HG02623 (cell line): ENCODE measurements at regions not wholly inside any gene's neighbourhood (a gene's known extent, or its start where the extent isn't known, plus 50 kb on each side); places are given as distances from the start of the nearest gene placed in this dataset.
"Not testable (repeated sequence)": the region's sequence is repeated elsewhere in the genome, so short reads cannot be mapped to it uniquely, and the experiment has no call there.

Experiments used
- ATAC-seq: cut with Tn5 transposase; IDR thresholded peaks from one replicate; pipeline ENCODE4 v1.9.1; 2021; ENCODE audit warnings: moderate library complexity; ENCODE audit not compliant: unreplicated experiment

DNA sequence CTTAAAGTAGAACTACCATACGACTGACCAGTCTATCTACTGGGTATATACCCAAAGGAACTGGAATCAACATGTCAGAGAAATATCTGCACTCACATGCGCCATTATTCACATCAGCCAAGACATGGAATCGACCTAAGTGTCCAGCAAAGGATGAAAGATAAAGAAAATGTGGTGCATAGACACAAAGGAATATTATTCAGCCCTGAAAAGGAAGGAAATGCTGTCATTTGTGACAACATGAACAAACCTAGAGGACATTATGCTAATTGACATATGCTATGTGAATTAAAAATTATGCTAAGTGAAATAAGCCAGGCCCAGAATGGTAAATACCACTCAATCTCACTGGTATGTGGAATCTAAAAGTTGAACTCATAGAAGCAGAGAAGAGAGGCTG lies 123.7 kb downstream of the KLF6 start:
- ATAC-seq: no peak

DNA sequence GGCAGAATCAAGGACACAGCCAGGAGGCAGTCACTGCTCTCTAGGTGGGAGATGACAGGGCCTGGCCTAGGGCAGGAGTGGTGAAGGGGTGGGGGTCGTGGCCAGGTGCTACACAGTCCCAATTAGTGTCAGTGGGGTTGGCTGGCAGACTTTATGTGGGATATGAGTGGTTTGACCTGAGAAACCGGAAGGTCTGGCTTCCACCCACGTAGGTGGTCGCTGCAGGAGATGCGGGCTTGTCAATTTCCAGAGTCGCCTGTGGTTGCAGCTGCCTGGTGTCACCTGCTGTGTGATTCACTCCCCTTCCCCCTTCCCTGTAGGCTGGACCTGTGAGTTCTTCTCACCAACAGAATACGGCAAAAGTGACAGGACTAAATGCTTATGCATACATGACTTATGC lies 124.3 kb downstream of the KLF6 start:
- ATAC-seq: no peak

DNA sequence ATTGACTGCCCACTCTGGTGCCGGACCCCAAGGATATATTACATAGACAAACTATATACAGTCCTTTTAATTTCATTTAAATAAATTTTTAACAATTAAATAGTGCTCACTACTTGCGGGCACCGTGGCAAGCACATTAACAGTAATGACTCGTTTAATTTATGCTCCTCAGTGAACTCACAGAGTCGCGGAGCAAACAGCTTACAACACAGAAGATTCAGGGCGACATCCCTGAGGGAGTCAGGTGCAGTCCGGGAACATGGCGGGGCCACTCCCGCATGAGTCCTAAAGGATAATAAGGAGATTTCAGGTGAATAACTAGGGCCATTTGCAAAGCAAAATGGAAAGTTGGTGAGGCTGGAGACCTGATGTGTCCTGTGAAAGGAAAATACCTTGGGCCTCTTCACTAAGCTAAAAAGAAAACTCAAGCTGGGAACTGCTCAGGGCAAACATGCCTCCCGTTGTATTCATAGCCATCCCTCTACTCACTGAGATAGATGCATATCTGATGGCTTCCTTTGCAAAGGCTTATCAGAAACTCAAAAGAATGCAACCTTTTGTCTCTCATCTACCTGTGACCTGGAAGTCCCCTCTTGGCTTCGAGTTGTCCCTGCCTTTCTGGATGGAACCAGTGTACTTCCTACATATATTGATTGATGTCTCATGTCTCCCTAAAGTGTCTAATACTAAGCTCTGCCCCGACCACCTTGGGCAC lies 125.6 kb downstream of the KLF6 start:
- ATAC-seq: no peak

DNA sequence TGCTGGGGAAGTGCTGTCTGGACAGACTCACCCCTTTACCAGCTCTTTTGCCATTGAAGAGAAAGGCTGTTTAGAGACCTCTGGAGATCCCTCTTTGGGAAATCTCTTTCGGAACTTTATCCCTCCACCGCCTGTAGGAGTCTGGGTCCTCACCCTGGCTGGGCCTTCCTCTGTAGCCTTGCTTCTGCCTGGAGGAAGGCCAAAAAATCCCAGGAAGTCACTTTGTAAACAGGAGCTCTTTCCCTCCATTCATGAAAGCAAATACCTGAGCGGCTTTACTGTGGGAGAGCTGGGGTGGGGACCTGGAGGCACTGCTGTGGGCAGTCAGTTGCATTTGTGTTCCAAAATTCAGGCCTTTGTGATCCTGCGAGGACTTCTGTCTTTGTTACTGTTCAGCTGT lies 126.2 kb downstream of the KLF6 start:
- no peak for ATAC-seq

DNA sequence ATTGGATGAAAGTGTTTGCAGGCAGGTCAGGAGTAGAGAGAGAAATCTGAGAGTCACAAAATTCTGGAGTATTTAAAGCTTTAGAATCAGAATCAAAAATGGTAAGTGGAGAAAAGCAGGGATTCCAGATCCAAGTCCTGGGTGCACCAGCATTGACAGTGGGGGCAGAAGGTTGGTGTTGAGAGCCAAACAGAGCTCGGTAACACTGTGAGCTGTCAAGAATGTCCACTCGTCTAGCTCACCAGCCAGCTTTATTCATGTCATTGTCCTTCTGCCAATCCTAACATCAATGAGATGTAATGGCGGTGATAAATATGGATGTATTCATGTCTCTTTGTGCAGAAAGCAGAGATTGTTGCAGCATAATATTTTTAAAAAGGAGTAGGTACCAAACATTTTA lies 128.8 kb downstream of the KLF6 start:
- no peak for ATAC-seq

DNA sequence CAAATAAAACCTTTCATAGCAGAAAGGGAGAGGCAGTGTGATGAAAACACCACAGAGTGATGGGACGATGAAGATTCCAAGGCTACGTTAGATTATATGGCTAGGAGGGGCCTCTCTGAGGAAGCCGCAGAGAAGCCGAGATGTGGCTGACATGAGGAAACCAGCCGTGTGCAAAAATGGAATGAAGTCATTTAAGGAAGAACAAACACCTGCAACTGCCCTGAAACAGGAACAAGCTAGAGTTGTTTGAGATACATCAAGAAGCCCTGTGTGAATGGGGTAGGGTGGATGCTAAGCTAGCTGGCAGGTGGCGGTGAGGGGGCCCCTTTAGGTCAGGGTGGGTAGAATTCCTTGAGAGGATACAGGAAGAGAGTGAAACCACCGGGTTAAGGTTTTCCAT lies 129.5 kb downstream of the KLF6 start:
- peak; percentile 81 for ATAC-seq

DNA sequence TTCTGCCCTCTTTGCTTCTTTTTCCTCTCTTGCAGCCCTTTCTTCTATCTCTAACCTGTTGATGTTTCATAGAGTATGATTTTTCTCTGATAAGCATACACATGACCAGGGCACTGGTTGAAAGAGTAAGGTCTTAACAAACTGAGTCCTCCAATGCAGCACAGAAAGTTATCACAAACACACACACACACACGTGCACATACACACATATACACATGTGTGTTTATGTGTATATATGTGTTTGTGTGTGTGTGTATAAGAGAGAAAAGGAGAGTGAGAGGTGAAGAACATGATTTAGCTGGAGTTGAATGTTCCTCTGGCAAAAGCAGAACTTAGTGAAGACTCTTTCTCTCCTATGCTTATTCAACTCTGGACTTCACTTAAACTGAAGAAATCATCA lies 130.0 kb downstream of the KLF6 start:
- ATAC-seq: no peak

DNA sequence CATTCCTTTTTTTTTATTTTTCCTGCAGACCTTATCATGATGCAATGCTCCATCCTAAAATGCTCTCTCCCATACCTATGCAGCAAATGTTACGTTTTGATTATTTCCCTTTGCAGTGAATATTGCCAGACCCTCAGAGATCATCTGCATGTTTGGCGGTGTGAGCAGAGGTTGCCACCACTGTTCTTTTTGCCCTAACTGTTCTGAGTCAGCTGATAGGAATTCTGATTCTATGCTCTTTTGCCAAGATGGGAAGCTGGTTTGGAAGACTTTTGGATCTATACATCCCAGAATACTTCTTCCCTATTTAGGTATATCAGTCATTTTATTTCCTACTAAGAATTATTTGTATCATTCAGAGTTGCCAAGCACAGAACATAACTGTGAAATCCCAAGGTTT lies 130.5 kb downstream of the KLF6 start:
- ATAC-seq: no peak

DNA sequence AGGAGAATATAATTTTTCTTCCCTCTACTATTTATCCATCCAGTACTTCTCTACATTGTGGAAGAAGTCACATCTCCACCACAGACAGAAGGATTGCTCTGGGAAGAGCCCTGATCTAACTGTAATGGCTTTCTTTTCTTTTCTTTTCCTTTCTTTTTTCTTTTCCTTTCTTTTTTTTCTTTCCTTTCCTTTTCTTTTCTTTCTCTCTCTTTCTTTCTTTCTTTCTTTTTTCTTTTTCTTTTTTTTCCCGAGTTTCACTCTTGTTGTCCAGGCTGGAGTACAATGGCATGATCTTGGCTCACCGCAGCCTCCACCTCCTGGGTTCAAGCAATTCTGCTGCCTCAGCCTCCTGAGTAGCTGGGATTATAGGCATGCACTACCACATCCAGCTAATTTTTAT lies 131.7 kb downstream of the KLF6 start:
- ATAC-seq: not testable (repeated sequence)

DNA sequence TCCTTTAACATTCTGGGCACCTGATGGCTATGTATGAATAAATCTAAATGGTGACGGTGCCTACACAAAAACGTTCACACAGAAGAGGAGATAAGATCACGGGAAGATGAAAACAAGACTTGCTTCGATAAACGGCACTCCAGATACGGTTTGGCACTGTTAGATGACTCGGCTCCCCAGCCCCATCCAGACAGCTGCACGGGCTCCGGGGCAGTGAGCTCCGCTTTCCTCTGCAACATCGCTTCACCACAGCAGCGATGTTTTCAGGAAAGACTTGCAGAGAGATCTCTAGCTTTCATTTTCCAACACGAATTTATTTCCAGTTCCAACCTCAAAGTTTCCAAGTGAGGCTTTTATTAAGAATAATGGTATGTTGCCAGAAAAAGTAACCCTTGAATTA lies 132.1 kb downstream of the KLF6 start:
- no peak for ATAC-seq

DNA sequence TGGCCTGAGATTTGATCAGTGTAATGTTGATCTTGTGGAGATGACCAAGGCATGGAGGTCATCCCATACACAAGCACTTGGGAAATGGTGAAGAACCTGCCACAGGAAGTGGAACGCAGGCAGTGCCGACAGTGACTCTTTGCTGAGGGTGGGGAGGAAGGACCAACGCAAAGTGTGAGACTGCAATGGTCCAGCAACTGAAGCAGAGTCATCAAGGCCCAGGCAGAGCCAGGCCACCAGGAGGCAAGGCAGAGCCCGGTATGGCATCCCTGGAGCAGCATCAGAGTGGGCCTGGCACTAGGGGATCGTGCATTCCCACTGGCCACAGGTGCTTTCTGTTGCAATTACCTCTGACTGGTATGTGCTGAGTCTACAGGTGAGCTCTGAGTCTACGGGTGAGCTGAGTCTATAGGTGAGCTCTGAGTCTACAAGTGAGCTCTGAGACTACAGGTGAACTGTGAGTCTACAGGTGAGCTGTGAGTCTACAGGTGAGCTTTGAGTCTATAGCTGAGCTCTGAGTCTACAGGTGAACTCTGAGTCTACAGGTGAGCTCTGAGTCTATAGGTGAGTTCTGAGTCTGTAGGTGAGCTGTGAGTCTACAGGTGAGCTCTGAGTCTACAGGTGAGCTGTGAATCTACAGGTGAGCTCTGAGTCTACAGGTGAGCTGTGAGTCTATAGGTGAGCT lies 132.9 kb downstream of the KLF6 start:
- ATAC-seq: no peak

DNA sequence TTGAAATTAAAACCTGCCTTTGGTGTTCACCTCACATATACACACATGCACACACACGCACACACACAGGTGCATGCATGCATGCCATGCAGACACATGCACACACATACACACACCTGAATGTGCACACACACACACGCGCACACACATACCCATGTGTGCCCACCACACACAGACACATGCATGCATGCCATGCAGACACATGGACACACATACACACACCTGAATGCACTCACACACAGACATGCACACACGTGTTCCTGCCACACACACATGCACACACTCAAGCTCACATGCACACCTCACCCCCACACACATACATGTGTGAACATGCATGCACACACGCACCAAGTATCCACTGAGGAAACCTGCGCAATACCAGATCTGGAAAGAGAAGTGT lies 136.4 kb downstream of the KLF6 start:
- ATAC-seq: no peak

DNA sequence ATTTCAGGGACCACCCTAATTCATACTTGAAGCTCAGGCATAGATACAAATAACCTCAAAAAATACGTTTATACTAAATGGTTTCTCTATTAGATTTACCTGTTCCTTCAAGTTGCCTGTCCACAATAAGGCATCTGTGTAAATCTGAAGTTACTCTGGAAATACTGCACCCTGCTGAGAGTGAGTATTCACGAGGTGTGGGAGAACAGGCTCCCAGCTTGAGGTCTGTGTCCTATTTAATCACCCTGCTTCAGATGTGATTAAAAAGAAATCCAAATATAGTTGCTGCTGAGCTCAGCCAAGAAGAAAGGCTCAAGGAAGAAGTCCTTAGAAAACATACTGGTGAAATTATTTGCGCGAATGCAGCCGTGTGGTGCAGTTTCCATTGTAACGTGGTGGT lies 136.8 kb downstream of the KLF6 start:
- no peak for ATAC-seq

DNA sequence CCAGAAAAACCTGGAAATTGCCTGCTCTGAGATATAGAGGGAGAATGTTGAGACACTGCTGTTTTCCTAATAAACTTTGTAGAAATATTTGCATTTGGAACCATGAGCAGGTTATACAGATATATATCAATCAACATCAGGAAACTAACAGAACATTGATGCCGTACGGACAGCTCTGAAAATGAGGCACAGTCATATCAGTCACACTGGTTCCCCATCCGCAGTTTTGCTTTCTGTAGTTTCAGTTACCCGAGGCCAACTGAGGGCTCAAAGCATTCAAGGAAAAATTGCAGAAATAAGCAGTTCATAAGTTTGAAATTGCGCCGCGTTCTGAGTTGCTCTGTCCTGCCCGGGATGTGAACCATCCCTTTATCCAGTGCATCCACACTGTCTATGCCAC lies 137.9 kb downstream of the KLF6 start:
- peak; percentile 43 for ATAC-seq

DNA sequence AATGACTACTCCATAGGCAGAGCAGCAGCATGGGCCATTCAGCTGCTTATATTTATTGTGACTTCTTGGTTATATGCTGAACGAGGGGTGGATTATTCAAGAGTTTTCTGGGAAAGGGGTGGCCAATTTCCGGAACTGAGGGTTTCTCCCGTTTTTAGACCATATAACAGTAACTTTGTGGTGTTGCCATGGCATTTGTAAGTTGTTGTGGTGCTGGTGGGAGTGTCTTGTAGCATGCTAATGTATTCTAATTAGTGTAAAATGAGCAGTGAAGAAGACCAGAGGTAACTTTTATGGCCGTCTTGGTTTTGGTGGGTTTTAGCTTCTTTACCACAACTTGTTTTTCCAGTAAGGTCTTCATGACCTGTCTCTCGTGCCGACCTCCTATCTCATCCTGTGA lies 139.6 kb downstream of the KLF6 start:
- no peak for ATAC-seq

DNA sequence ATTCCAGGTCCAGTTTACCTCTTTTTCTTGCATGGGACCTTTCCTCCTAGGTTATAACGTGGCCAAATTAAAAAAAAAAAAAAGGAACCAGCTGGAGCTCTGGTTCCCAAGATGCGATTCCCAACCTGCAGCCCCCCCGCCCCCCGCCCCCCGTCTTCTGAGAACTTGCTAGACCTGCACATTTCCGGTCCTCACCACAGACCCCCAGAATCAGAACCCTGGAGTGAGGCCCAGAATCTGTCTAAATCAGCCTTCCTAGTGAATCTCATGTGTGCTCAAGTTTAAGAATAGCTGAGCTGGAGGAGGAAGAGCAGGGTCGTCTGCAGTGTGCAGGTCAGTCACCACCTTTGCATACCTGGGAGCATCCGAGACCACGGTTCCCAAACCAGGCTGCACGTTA lies 144.2 kb downstream of the KLF6 start:
- ATAC-seq: no peak

DNA sequence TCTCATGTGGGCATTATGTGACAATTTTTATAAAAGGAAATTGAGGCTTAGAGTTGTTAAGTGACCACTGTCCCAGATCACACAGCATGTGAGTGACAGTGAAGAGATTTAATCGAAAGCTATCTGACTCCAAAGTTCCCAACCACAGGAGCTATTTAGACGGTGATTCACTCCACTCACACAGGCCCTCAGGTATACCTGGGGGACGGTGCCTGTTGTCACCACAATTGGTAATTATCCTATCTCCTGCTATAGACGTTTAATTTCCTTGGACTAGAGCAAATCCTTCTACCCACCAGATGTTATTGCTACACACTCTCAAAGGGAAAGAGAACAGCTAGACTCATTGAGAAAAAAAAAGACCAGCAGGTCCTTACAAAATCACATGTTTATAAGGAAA lies 145.5 kb downstream of the KLF6 start:
- no peak for ATAC-seq

DNA sequence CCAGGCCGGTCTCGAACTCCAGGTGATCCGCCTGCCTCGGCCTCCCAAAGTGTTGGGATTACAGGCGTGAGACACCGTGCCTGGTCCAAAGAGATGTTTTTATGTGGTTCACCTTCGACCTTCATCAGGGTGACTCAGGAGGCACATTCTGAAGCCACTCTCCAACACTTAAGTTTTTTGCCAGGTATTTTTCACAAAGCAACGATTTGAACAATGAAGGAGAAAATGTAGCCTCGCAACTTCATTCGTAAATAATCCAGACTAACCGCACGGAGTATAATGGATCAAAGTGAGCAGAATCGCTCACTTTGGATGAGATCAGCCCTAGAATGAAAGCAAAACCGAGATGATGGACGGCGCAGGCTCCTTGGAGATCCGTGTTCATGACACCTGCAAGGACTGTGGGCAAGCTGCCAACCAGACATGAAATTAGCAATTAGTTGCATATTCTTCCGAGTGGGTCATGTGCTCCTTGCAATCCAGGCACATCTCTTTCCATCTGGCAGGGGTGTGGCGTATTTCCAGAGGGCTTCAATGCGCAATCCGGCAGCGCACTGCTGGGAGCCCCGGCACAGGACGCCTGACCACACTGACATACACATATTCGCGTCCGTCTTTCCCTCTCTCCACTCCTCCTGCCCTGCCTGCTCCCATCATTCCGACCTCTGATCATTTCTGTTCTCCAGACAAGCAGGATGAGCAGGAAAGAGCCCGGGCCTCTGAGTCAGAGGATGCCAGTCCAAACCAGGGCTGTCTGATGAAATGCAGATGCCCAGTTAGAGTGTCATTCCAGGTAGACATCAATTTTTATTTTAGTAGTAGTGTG lies 148.4 kb downstream of the KLF6 start:
- no peak for ATAC-seq

DNA sequence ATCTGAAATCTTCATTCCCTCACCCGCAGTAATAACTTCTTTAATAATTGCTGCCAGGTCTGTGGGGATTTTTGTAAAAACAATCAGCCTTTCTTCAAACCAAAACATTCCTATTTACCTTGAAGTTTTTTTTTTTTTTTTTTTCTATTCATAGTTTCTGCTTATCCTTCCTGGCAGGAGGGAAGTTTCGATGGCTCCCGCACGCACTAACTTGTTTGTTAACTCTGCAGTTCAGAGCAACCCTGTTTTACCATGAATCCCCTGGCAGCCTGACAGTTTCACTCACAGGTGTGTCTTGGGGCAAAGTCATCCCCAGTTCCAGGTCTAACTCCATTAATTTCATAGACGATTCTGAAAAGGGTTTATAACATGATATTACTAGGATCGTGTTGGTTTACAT lies 149.3 kb downstream of the KLF6 start:
- ATAC-seq: no peak

DNA sequence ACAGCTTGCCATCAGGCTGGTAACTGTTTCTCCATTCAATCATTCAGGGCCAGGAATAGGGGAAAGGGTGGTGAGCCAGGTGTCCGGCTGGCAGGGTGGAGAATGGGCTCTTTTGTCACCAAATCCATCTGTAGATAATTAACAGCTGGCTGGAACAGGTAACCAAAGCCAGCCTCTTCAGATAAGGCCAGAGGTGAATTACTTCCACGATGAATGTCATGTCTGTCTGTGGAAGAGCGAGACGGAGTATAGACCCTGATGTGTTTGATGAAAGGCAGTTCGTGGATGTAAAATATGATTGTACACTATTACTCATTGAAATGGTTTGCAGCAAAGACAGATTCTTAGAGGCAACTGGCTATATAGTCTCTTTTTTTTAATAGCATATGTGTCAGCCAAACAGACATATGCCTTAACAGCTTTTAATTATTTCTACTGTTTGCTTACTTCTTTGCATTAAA lies 149.8 kb downstream of the KLF6 start:
- ATAC-seq: no peak

DNA sequence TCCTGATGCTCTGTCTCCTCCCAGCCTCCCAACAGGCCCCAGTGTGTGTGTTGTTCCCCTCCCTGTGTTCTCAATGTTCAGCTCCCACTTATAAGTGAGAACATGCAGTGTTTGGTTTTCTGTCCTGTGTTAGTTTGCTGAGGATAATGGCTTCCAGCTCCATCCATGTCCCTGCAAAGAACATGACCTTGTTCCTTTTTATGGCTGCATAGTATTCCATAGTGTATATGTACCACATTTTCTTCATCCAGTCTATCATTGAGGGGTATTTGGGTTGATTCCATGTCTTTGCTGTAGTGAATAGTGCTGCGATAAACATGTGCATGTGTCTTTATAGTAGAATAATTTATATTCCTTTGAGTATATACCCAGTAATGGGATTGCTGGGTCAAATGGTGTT lies 150.4 kb downstream of the KLF6 start:
- ATAC-seq: not testable (repeated sequence)
